ENCODE measurements at regions not wholly inside any gene's neighbourhood (a gene's known extent, or its start where the extent isn't known, plus 50 kb on each side); places are given as distances from the start of the nearest gene placed in this dataset.

DNA sequence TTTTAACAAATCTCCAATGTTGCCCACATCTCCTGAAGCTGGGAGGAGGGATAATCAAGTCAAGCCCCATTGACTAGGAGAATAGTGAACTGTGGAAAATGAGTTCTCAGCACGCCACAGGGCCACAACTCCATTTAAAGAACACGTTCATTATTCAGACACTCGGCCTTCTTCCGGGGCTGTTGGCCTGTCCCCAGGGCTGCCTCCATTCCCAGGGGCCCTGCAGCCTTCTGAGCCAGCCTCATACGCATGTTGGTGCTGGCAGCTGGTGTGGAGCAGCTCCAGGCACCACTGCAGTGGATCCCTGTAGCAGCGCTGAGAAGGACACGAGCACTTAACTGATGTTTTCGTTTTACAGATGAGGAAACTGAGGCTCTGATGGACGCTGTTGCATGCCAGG is 87.5 kb upstream of the RCN1 start:
- H3F3A ChIP-seq (ENCODE audit: insufficient read depth, low read length) = no peaks in the 10 kb centered on the region
- no peak overlapping the region for H3K4me3 ChIP-seq (ENCODE audit: low read depth, low read length, poor library complexity, severe bottlenecking)
- no peak overlapping the region for H3K4me2 ChIP-seq (ENCODE audit: low read length)
- H3K36me3 ChIP-seq (ENCODE audit: insufficient read depth, low read length) = no peaks in the 10 kb centered on the region
- H3K79me2 ChIP-seq (ENCODE audit: insufficient read depth, low read length) = no peaks in the 10 kb centered on the region
- no peak overlapping the region for H3K9ac ChIP-seq (ENCODE audit: low read length)
- H3K27ac ChIP-seq (ENCODE audit: low read depth, low read length, poor library complexity, severe bottlenecking) = no peak overlapping the region
- H4K20me1 ChIP-seq (ENCODE audit: insufficient read depth, low read length) = no peaks in the 10 kb centered on the region
- no peak overlapping the region for H2AFZ ChIP-seq (ENCODE audit: low read length)
- H3K9me2 ChIP-seq (ENCODE audit: low read depth, low read length) = no peaks in the 10 kb centered on the region
- H3K27me3 ChIP-seq (ENCODE audit: insufficient read depth, low read length) = no peaks in the 10 kb centered on the region; the same call in 1 of the 2 replicates
- TF ChIP-seq, protein P1, sequence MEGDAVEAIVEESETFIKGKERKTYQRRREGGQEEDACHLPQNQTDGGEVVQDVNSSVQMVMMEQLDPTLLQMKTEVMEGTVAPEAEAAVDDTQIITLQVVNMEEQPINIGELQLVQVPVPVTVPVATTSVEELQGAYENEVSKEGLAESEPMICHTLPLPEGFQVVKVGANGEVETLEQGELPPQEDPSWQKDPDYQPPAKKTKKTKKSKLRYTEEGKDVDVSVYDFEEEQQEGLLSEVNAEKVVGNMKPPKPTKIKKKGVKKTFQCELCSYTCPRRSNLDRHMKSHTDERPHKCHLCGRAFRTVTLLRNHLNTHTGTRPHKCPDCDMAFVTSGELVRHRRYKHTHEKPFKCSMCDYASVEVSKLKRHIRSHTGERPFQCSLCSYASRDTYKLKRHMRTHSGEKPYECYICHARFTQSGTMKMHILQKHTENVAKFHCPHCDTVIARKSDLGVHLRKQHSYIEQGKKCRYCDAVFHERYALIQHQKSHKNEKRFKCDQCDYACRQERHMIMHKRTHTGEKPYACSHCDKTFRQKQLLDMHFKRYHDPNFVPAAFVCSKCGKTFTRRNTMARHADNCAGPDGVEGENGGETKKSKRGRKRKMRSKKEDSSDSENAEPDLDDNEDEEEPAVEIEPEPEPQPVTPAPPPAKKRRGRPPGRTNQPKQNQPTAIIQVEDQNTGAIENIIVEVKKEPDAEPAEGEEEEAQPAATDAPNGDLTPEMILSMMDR (IDR thresholded peaks at IDR 0.05; ENCODE audit: low read length) = no peak
- no peak for TF ChIP-seq EZH2 (IDR thresholded peaks at IDR 0.05; ENCODE audit: borderline replicate concordance, low read length)
- H3K4me1 ChIP-seq (ENCODE audit: insufficient read depth, low read length, severe bottlenecking) = no peaks in the 10 kb centered on the region
- H3K9me3 ChIP-seq (ENCODE audit: low read length) = no peaks in the 10 kb centered on the region

DNA sequence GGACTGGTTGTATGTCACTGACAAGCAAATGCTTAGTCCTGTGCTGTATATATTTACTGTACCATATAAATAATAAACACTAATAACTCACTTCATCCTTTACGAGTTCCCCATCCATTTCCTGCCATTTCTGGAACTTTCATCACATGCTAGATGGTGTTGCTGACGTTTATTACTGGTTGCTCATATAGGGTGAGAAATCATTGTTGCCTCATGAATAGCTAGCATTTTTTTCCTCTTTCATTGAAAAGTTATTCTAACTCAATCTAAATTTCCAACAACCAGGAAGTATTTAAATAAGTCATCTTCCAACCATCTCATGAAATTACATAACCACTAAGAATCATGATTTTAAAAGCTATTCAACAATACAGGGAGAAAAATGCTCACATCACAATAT is 88.6 kb upstream of the RCN1 start:
- Histone ChIP-seq H3K36me3 (ENCODE audit: insufficient read depth, low read length) (no peaks in the 10 kb centered on the region), H4K20me1 (ENCODE audit: insufficient read depth, low read length) (no peaks in the 10 kb centered on the region), H3K9me2 (ENCODE audit: low read depth, low read length) (no peaks in the 10 kb centered on the region), H3K4me1 (ENCODE audit: insufficient read depth, low read length, severe bottlenecking) (no peaks in the 10 kb centered on the region), H3K9me3 (ENCODE audit: low read length) (no peaks in the 10 kb centered on the region), H3K27ac (ENCODE audit: low read depth, low read length, poor library complexity, severe bottlenecking) (no peak overlapping the region), H3K4me3 (ENCODE audit: low read depth, low read length, poor library complexity, severe bottlenecking) (no peak overlapping the region), H3K9ac (ENCODE audit: low read length) (no peak overlapping the region), H3F3A (ENCODE audit: insufficient read depth, low read length) (no peaks in the 10 kb centered on the region), H3K4me2 (ENCODE audit: low read length) (no peak overlapping the region), H2AFZ (ENCODE audit: low read length) (no peak overlapping the region), H3K79me2 (ENCODE audit: insufficient read depth, low read length) (no peaks in the 10 kb centered on the region), H3K27me3 (ENCODE audit: insufficient read depth, low read length) (no peaks in the 10 kb centered on the region; the same call in 1 of the 2 replicates)
- TF ChIP-seq, protein P1 (IDR thresholded peaks at IDR 0.05; ENCODE audit: low read length) = no peak
- no peak for TF ChIP-seq EZH2 (IDR thresholded peaks at IDR 0.05; ENCODE audit: borderline replicate concordance, low read length)

DNA sequence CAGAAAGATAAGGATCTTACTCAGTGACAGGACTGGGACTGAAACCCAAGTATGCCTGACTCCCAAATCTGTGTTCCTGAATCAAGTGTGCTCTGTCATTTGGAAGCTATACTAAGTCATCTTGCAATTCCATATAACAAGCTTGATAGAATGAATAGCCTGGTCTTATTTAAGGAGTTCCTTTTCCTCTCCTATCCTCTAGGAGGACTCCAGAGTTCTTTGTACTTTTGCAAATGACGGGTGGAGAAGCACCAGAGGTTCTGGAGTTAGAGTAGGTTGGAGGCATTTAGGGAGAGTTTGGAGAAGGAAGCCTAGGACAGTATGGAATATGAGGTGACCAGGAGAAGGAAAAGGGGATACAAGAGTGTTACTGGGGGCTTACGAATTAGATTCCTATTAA is 92.9 kb upstream of the RCN1 start:
- Histone ChIP-seq H4K20me1 (ENCODE audit: insufficient read depth, low read length) (no peaks in the 10 kb centered on the region), H3K4me1 (ENCODE audit: insufficient read depth, low read length, severe bottlenecking) (no peaks in the 10 kb centered on the region), H3K27ac (ENCODE audit: low read depth, low read length, poor library complexity, severe bottlenecking) (no peak overlapping the region), H3K79me2 (ENCODE audit: insufficient read depth, low read length) (no peaks in the 10 kb centered on the region), H3K36me3 (ENCODE audit: insufficient read depth, low read length) (no peaks in the 10 kb centered on the region), H3K9me3 (ENCODE audit: low read length) (no peaks in the 10 kb centered on the region), H3F3A (ENCODE audit: insufficient read depth, low read length) (no peaks in the 10 kb centered on the region), H3K4me2 (ENCODE audit: low read length) (no peak overlapping the region), H3K4me3 (ENCODE audit: low read depth, low read length, poor library complexity, severe bottlenecking) (no peak overlapping the region), H3K27me3 (ENCODE audit: insufficient read depth, low read length) (no peaks in the 10 kb centered on the region; the same call in 1 of the 2 replicates), H3K9ac (ENCODE audit: low read length) (no peak overlapping the region), H3K9me2 (ENCODE audit: low read depth, low read length) (no peaks in the 10 kb centered on the region), H2AFZ (ENCODE audit: low read length) (no peak overlapping the region)
- TF ChIP-seq, protein P1 (IDR thresholded peaks at IDR 0.05; ENCODE audit: low read length) = no peak
- TF ChIP-seq EZH2 (IDR thresholded peaks at IDR 0.05; ENCODE audit: borderline replicate concordance, low read length) = no peak

All from OCI-LY1 (cell line).